AG08396 (cell line): ENCODE measurements at regions not wholly inside any gene's neighbourhood (a gene's known extent, or its start where the extent isn't known, plus 50 kb on each side); places are given as distances from the start of the nearest gene placed in this dataset.

Experiments
- DNase-seq: peaks from one replicate; pipeline ENCODE4 v3.0.0; 2012; ENCODE audit warnings: low spot score, mixed read lengths

DNA sequence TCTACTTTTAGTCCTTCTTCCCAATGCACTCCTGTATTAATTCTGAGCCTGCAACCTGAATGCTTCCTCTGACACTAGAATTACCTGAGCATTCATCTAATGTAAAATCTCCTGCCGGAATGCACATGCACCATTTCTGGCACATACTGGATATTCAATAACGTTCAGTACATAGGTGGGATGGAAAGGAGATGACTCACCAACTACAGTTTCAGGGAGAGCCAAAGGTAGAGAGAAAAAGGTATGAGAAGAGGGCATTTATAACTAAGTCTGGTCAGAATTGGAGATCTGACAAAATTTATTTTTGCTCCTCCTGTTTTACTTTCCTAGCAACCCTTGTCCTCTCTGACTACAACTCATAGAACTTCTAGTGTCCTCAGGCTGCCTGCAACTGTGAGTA is 1954.1 kb upstream of the CELF4 start:
- no peak for DNase-seq

DNA sequence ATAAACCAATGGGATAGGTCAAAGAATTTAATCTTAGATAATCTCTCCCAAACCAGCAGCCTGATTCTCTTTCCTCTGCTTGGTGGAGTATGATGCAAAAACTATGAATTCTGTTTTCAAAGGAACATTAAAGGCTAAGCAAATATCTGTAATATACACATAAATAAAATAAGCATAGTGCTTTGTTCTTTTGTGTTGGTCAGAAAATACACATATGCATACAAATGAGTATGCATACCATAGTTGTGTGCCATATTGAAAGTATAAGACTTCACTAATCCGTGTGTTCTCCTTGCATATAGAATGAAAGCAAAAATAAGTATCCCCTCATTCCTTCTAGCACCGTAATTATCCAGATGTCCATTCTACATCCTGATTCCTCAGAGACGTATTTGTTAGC is 1949.7 kb upstream of the CELF4 start:
- DNase-seq = no peak

DNA sequence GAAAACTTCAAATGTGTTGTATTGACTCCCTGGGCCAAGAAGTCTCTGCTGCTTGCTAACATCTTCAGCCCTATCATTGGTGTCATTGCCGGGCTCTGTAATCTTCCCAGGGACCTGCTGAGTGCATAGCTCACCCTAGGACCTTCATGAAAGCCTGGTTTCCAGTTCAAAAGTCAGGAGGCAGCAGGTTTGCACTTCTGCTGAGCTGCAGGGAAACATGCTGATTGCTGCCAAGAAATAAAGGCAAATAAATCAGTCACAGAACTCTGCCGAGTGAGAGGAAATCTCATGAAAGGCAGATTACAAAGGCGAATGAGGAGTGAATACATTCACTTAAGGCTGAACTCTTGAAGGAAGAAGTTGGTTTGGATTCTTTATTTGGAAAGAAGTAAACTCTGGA is 1947.6 kb upstream of the CELF4 start:
- no peak for DNase-seq

DNA sequence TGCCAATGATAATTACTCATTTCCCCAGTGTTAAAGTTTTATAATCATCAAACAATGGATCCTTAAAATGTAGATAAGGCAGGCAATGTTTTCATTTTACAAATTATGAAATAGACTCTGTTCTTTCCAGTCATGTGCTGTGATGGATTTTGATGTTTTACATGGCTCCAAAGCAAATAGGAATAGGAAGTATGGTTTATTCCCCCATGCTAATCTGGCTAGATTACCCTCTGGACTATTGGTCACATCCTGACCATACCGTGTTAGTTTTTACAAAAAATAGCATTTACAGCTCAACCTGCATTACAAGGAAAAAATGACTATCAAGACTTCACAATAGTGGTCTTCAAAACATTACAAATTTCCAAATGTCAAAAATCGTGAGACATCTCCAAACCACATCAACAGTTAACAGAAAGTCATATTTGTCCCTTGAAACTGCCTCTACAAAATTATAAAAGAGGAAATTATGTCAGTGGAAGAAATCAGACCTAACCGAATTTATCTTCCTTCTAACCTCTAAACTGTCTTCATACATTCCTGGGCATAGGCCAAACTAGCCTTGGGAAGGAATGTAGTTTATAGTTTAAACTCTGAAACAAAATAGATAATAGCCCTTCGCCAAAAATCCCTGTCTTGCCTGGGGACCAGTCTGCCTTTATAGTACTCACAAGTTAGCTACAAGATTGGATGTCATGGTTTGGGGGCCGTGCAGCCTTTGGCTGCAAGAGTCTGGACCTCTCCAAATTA is 1941.2 kb upstream of the CELF4 start:
- no peak for DNase-seq

DNA sequence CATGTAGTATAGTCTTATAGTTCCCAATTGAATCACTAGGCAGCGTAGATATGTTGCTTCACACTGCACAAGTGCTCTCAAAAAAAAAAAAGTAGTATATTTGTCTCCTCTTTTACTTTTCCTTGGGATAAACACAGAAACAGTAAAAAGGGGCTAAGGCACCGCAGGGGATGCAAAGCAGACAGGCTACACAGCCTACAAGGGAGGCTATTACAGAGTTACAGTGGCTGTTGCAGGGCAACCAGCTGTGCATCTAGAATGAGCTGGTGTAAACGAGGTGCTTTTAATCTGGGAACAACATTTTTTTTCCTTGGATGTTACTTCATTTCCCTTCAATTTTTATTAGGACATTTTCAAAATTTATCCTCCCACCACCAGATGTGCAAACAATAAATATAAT is 1934.7 kb upstream of the CELF4 start:
- DNase-seq = no peak

DNA sequence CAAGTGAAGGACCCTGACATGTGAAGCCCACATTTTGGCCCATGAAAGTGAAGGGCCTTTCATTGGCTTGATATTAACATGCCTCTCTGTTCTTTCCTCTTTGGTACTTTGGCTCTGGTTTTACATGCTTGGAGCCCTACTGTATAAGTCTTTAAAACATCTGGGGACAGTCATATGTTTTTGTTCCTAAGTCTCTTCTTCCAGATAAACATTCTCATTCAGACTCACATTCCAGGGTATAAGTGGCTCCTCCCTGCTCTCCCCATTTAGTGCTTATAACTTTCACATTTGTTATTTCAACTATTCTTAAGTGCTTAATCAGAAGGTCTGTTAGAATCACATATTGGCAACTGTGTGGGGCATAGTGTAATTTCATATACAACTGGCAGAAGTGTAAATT is 1932.2 kb upstream of the CELF4 start:
- no peak for DNase-seq

DNA sequence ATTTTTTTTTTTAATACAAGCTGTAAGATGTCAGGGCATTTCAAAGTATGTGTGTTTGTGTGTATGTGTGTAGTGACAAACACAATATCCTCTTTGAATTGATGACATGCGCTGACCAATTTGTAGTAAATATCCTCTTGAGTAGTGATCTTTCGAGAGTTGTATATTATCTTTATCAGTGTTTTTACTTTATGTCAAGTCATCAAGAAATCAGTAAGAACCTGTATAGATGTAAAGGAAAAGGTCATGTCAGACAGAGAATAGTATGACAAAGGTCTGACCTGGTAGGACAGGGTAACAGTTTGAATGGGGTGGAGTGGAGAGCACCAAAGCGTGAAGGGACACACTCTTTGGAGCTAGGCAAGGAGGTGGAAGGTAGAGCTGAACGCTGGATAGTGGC is 1931.4 kb upstream of the CELF4 start:
- no peak for DNase-seq

DNA sequence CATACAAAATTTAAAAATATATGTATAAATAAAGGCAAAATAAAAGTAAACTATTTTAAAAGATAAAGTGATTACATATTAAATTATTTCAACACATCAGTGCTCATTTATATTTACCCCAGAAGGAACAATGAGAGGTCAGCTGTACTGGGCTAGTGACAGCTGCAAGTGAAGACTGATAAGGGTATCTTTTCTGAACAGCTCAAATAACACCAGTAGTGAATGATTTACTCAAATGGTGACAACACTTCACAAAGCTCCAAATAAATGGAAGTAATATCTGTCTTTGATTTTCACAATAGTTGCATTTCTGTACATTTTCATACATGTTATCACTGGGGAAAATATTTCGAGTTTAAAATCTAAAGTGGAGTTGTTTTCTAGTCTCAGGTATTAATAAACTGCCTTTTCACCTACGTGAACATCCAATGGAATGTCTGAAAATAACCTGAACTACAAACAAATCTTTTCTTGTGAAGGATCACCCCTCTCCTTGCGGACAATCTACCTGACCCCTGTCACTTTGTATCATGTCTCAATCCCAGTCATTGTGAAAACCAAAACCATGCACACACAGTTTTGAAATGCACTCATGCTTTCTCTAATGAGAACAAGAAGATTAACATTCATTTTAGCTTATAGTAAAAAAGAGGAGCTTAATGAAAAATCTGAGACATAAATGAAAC is 1928.8 kb upstream of the CELF4 start:
- DNase-seq = no peak

DNA sequence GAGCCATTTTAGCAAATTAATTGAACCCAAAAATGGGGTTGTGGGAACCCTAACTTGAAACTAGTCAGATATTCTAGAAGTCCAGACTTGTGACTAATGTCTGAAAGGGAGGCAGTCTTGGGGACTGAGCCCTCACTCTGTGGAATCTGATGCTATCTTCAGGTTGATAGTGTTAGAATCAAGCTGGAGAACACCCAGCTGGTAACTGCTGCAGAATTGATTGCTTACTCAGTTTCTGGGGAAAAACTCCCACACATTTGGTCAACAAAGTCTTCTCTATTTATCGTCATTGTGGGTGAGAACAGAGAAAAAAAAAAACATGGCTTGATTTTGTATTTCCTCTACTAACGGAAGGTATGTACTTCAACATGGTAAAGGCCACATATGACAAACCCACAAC is 1925.8 kb upstream of the CELF4 start:
- DNase-seq = no peak

DNA sequence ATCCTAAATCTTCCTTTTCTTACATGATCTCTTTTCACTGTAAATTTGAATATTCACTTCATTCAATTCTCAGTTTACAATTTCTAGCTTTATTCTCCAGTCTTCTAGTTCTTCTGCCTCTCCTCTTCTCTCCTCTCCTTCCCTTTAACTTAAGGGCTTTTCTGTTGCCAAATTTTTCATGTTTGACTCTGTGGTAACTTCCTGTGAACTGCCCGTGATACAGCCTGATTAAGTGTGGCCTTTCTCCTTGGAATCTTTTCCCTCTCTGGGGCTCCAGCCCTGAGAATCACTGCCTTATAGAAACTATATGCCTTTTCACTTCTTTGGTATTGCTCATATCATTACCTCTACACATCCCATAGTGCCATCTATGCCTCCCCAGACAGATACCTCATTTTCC is 1923.8 kb upstream of the CELF4 start:
- no peak for DNase-seq

DNA sequence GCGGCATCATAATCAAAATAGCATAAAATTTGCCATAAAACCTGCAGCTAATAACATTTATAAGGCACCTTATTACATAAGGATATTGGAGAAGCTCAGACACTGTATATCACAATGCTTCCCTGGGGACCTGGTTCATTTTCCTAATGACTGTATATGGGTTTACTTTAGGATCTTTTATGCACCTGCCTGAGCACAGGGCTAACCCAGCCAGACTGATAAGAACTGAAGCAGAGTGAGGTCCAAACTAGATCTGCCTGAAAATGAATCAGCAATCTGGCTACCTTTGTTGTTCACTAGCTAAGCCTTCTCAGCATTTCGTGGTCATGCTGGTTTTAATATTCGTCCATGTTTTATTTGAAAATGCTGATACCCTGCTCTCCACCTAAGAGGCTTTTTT is 1922.3 kb upstream of the CELF4 start:
- DNase-seq = no peak

DNA sequence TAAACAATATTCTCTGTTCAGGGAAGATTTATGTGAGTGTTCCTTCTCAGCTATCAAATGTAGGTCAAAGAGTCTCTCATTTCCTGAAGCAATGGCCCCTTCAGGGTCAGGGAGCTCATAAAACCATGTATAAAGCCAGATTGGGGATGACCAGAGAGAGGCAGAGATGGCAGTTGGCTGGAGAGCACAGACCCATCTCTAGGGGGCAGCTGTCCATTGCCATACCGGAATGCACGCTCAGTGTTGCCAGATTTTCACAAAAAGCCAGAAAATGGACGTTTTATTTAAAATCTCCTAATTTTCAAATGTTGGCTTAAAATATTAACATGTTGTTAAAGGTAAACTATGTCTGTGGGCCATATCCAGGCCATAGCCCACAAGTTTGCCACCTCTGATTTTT is 1920.7 kb upstream of the CELF4 start:
- no peak for DNase-seq

DNA sequence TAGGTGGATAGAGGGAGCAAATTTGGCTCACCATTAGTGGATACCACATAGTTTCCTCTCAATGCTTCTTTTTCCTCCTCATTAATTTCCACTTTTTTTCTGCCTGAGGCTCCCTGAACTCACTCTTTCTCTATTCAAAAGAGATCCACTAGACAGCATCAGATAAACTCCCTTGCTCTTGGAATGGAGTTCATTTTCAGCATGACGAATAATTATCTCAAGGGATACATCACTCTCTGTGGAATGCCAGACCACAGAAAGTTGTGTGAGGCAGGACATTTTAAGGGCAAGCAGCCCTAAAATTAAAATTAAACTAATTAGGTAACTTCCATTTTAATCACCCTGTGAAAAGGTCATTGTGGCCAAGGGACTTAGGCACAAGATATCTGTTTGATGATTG is 1920.1 kb upstream of the CELF4 start:
- no peak for DNase-seq

DNA sequence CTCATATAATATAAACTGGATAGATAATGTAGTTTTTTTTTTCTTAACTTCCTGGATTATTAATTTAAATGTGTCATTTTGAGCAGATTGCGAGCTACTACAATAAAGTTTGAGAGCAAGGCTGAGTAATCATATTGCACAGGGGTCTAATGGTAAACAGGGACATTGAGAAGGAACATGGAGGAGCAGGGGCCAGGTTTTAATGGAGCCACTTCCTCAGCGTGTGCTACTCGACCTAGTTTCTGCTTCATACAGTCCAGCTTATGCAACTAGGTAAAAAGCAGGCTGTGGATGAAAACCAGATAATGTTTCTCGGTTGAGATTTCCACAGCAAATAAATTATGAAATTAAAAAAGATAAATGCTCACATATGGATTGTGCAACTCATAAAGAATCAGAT is 1915.7 kb upstream of the CELF4 start:
- no peak for DNase-seq

DNA sequence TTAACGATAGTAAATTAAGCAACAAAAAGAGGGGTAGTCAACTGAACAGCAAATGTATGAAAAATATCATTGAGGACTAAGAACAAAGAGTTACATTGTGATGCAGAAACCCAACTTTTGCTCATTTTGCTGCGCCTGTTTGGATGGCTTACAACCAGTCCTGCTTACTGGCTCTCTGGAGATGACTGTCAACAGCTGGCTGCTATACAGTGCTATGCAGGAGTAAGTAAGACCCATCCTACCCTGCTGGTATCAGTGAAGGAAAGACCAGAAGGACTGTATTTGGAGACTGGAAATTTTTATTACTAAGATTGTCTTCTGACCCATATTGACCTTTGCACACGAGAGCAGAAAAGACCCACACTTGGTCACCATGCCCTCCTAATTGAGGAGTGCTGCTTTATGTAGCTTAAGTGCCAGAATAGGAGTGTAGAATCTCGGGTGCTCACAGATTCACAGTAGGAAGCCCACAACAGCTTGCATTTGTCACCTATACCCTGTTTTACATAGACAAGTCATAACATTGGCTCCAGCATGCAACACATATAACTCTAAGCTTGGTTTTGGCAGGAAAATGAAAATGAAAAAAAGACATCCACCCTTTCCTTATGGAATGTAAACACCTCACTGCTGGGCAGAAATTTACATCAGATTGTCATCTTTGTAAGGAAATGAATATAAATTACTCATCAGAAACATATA is 1915.0 kb upstream of the CELF4 start:
- DNase-seq = no peak

DNA sequence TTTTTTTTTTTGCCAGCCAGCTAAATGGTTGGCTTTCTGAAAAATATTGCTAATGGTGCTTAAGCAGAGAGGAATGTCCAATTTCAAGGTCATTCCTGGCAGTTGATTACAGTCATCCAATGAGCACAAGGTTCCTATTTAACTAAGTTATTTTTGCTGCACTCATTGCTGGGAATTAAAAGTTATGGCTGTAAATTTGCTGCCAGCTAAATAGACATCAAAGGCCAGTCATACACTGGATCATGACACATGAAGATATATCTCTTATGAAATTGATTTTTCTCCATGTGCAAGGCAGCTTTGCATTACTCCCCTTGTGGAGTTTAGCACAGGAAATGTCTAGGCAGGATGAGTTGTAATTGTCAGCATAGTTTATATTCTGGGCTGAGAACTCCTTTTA is 1898.4 kb upstream of the CELF4 start:
- DNase-seq = no peak

DNA sequence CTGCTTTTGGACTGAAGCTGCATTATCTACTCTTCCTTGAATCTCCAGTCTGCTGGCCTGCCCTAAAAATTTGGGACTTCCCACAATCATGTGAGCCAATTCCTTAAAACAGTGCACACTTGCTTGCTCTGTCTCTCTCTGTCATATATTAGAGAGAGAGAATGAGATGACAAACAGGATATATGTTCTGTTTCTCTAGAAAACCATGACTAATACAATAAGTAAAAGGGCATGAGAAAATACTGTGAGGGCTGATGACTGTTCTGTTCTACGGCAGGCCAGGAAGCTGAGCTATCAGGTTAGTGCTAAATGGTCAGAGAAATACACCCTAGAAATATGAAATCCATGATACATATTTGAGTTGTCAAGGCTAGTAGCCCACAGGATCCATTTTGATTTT is 1896.8 kb upstream of the CELF4 start:
- DNase-seq = no peak

DNA sequence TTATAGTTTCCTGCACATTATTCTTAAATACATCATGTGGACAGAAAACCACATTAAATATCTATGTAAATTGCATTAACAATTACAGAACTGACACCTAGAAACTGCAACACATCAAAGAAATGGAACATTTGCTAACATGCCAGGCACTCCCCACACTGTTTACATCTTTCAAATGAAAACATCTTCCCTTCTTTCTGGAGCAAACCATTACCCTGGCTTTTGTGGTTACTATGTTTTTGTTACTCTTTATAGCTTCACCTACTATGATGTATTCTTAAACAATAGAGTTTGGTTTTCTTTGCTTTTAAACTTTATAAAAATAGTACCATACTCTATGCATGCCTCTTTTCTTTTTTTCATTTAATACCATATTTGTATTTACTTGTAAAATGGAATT is 1894.5 kb upstream of the CELF4 start:
- DNase-seq = no peak

DNA sequence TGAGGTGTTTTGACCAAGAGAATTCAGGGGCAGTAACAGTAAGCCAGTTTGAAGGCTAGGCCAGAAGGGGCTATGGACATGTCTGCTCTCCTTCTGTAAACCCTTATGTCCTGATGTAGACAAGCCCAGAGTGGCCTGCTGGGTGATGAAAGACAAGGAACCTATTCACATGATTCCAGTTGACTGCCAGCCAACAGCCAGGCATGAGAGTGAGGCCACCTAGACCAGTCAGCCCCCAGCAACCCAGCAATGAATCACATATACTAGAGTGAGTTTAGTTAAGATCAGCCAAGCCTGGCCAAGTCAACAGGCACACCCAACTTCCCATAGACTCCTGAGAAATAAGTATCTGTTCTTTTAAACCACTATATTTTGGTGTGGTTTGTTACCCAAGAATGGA is 1889.7 kb upstream of the CELF4 start:
- peak; percentile 34 for DNase-seq

DNA sequence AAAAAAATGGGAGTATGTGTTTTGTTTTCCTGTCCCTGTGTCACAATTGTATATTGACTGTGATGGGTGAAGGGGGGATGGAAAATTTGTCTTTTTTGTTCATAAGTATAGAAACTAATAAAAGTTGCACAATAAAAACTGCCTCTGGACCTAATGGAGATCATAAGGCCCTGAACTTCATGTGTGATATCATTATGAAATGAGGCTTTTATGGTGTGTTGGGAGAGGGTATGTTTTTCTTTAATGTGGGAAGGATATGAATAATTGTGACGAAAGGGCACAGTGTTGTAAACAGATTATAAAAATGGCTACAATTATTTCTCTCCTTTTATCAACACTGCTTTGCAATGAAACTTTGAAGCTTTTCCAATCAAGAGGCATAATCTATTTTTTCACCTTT is 1889.3 kb upstream of the CELF4 start:
- no peak for DNase-seq

DNA sequence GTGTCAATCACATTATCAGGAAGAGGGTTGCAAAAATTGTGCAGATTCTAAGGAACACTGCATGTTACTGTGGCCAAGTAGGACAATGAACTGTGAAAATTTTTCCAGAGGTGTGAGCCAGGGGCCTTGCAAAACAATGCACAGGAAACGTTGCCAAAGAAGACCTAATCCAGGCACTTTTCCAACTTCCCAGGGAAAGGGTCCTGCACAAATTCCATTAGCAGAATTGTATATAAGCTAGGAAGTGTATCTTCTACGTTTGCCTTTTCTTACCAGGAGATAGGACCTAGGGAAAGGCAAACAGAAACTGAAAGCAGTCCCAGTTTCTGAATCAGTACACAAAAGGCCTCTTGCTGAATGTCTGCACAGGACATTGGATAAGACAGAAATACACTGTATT is 1888.3 kb upstream of the CELF4 start:
- peak; percentile 28 for DNase-seq

DNA sequence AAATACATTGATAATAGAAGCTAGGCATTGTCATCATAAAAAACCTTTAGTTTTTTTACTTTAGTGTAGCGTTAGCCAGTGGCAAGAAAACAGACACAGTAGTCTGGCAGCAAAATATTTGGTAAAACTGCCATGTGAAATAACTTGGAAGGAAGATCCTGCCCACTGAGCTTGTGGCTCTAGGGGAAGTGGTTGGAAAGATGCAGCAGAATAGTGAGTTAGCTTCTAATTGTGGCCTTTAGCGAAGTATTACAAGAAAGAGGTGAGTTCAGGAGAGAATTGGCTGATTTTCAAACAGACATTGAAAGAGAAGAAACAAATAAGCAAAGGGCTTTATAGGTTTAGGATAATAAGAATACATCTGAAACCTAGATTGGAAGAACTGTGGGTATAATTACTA is 1887.8 kb upstream of the CELF4 start:
- no peak for DNase-seq

DNA sequence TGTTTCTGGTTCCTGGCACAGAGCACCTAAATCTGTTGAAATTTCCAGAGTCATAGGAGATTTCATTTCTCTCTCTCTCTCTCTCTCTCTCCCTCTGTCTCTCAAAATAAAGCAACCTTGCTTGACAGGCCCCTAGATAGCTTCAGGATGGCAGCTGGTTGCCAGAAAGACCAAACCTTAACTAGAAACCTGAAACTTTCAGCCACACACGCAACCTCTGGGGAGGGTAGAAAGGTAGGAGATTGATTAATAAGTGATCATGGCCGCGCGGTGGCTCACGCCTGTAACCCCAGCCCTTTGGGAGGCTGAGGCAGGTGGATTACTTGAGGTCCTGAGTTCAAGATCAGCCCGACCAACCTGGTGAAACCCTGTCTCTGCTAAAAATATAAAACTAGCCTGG is 1885.4 kb upstream of the CELF4 start:
- no peak for DNase-seq

DNA sequence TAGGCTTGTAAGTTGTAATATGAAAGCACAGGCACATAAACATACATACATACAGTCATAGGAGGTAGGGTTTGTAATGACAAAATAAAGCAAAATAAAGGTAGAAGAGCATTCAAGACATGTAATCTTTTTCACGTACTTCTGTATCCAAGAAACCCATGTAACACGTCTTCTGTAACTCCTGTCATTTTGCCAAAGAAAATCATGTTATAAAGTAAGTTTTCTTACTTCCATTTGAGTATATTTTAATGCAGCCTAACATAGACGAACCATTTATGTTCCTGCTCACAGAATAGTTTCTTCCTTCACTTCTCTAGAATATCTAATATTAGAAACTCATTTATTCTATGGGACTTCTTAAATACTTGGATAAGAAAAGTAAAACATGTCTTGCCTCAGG is 1884.0 kb upstream of the CELF4 start:
- DNase-seq = no peak
